CD4-positive, alpha-beta T cell treated with Interferon alpha-2 for 1 hour (primary cell): ENCODE measurements at regions not wholly inside any gene's neighbourhood (a gene's known extent, or its start where the extent isn't known, plus 50 kb on each side); places are given as distances from the start of the nearest gene placed in this dataset.
A peak's percentile ranks its signal among the peaks of the same experiment; 100 is the strongest.
"Not testable (repeated sequence)": the region's sequence is repeated elsewhere in the genome, so short reads cannot be mapped to it uniquely, and the experiment has no call there.

Experiments used
- DNase-seq, 2 donors: peaks; one replicate each; pipeline ENCODE4 v3.0.0-alpha.2; 2020 to 2022

DNA sequence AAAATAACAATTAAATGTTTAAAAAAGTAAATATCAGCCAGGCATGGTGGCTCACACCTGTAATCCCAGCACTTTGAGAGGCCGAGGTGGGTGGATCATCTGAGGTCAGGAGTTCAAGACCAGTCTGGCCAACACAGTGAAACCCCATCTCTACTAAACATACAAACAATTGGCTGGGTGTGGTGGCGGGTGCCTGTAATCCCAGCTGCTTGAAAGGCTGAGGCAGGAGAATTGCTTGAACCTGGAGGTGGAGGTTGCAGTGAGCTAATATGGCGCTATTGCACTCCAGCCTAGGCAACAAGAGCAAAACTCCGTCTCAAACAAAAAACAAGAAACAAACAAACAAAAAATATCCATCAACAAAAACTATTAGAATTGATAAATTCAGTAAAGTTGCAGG lies 77.5 kb downstream of the SNX5 start:
- not testable (repeated sequence) for DNase-seq

DNA sequence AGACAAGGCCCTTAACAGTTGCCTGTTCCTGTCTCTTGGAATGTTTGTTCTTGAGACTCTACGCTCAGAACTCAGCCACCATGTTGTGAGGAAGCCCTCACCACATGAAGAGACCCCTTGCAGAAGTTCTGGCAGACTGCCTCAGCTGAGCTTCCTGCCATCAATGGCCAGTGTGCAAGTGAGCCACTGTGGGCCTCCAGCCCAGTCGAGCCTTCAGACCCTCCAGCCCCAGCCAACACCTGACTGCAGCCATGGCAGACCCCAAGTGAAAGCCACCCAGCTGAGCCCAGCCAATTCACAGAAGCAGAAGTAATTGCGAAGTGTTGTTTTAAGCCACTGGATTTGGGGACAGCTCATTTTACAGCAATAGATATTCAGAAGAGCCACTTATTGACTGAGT lies 78.3 kb downstream of the SNX5 start:
- no peak for DNase-seq

DNA sequence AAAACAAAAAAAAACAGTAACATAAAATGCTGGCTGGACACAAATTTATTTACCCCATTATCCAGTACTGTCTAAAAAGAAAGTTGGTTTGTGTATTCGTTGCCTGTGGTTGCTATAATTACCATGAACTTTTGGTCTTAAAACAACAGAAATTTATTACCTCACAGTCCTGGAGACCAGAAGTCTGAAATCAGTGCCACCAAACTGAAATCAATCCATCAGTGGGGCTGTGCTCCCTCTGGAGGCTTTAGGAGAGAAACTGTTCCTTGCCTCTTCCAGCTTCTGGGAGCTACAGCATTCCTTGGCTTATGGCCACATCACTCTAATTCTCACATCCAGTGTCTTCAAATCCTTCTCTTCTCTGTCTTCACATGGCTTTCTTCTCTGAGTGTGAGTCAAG lies 79.4 kb downstream of the SNX5 start:
- DNase-seq: no peak

DNA sequence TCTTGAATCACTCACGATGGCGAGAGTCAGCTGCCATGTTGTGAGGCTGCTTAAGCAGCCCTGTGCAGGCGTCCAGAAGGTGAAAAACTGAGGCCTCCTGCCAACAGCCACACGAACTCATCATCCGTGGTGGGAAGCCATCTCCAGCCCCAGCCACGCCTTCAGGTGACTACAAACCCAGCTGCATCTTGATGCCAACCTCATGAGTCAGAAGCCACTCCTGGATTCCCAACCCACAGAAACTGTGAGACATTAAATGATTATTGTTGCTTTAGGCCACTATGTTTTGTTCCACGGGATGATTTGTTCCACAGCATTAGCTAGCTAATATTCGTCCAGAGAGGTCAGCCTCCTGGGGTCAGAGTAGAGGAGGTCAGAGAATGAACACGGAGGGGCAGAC lies 80.5 kb downstream of the SNX5 start:
- DNase-seq: no peak

DNA sequence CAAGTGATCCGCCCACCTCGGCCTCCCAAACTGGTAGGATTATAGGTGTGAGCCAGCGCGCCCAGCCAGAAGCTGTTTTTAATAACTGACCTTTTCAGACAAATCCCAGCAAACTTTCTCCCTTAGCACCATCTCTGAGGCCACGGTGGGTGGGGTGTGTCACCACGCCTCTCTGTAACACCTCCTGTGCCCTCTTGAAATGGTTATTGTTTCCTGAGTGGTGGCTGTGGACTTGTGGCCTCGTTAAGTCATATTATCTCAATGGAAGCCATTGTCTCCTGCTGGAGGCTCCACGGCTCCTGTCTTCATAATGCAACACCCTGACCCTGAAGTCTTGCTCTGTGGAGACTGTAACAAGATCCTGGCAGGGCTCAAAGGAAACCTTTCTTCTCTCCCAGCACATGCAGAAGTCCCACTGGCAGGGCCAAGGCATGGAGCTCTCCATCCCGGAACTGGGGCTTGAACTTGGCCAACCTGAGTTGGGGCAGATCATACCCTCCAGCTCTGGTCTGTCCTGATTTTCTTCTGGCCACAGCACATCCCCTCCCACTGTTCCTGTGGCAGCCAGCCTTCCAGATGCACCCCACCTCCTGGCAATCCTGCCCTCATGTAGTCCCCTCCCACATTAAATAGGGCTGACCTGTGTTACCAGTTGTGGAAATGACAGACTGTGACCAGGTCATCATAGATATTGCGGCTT lies 81.1 kb downstream of the SNX5 start:
- no peak for DNase-seq

DNA sequence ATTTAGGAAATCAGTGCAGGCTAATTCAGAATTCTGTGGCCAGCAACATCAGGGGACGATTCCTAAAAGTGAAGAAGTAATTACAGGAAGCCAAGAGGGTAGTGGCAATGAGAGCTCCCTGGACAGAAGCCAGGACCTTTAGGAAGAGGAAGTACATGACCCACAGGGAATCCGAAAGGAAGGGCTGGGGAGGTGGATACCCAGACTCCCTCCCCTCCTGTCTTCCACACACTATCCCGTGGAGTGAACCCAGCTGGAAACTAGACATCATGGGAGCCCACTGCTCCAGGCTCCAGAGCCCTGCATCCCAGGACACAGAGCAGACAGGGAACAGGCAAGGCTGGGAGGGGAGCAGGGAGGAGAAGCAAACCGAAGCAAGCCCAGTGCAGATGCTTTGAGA lies 83.0 kb downstream of the SNX5 start:
- DNase-seq: peak in 1 of 2 donors; percentile 24

DNA sequence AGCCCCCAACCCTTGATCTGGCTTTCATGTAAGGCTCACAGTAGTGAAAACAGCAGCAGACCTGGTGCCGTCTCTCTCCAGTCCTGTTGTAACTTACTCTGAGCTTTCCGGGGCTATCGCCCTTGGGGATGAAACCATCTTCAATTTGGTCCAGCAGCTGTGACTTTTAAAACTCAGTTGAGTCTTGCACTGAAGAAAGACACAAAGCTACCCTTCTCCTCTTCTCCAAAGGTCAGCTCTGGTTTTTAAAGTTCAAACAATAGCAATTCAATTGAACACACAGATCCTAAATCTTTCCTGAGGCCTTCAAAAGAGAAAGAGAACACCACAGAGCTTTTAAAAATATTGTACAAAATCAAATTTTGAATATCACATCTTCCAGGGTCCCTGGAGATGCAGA lies 83.5 kb downstream of the SNX5 start:
- DNase-seq: no peak

DNA sequence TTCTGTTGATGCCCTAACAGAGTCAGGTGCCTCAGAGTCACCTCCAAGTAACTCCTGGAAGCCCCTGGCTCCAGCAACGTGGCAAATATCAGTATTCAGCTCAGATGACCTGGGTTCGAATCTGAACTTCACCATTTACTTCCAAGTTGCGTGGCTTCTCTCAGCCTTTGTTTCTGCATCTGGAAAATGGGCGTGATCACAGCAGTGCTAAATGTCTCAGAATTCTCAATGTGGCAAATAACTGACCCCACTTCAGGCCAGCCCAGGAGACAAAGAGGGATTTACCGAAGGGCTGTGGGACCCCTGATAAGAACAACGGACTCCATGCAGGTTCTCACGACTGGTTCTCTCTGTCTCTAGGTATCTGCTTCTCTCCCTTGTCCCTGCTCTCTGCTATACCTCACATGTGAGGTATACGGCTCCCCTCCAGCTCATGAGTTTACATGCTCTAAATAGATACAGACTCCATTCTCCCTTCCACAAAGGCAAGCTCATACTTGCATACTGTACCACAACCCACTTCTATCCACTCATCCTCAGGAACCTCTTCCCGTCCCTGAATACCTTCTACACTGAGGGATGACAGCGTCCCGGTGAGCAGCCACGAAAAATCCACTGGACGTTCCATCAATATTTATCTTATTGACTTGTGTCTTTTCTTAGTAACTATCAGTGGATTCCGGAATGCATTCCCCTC lies 84.1 kb downstream of the SNX5 start:
- DNase-seq: no peak

DNA sequence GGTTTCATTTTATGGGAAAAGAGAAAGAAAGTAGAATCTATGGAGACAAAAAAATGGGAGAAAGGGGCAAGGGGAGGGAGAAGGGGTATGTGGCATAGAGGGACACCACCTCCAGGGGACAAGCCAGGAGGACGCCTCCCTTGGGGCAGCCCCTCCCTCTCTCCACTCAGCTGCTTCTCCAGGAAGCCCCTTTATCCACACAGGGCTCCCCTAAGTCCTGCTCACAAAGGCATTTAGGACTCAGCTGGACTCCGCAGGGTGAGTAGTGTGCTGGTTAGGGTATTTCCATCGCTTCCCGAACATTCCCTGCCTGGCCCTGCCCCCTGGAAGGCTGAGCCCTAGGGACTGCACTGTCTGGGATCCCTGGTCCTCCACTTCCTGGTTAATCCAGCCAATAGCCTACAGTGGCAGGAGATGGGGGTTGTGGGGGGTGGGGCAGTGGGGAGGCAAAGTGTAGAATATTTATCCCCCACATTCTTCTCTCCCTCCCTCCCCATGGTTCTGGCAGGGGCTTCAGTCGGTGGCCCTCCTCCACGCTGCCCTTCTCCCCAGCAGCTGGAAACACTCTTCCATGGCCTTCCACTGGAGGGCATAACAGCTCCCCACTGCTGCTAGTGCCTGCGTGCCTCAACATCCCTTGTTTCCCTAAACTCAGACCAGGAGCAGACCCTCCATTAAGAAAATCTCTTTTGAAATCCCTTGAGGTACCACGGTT lies 84.8 kb downstream of the SNX5 start:
- DNase-seq: no peak

DNA sequence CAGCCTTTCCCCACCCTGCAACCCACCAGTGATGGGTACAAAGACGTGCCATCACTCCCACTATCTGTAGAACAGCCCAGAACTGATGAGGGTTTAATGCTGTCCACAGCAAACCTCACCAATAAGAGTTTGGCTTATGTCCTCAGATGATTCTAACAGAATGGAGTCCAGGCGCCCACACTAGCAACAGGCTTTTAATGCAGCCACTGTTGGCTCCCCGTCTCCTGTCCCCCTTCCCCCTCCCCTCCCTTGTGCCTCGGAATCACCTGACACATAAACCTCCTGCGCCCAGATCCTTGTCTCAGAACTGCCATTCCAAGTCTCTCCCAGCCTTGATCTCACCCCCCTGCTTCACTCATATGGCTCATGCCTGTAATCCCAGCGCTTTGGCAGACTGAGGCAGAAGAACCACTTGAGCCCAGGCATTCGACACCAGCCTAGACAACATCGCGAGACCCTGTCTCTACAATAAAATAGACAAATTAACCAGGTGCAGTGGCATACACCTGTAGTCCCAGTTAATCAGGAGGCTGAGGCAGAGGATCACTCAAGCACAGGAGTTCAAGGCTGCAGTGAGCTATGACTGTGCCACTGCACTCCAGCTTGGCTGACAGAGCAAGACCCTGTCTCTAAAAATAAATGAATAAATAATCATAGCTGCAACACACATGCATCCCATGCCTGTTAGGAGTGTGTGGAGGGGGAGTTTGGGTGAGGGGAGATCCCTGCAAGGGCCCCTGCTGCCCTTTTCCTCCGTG lies 85.6 kb downstream of the SNX5 start:
- no peak for DNase-seq

DNA sequence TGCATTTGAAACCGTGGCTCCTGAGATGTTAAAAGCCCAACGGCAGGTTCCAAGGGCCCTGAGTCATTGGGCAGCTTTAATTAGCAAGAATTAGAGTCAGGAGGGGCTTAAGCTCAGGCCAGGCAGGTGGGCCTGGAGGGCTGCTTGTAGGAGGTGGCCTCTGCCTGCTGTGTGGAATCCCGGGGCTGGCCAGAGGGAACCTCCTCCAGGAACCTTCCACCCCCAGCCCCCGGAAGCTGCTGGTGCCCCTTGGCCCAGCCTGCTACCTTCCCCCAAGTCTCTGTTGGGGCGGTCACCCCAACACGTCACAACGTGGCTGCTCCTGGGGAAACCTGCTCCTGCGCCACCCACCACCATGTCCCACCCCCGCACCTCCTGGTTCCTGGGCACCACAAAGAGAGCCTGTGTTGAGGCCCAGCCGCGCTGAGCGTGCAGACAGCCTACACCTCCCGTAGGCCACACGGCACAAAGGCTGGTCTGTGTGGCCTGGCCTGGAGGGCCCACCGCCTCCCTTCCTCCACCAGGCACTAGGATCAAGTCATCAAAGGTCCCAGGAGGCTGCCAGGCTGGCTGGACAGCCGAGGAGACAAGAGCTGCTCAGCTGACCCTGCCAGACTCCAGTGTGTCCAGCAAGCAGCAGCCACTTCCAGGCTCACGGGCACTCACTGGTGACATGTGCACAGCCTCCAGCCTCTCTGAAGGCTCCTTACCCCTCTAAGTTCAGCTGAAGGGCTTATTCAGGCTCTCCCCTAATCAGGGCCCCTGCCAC lies 86.3 kb downstream of the SNX5 start:
- DNase-seq: no peak

DNA sequence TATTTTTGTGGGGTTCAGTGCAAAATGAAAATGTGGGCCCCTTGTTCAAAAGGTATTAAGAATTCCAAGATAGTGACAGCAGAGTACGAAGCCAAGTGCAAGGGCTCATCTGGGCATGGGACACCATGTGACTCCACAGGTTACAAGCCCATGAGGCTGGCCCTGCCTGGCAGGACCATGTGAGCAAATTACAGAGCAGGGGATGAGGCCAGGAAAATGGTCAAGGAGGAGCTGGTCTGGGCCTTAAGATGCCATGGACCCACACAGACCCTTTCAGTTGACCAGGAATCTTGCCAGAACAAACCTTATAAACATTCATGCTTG lies 86.9 kb downstream of the SNX5 start:
- no peak for DNase-seq

DNA sequence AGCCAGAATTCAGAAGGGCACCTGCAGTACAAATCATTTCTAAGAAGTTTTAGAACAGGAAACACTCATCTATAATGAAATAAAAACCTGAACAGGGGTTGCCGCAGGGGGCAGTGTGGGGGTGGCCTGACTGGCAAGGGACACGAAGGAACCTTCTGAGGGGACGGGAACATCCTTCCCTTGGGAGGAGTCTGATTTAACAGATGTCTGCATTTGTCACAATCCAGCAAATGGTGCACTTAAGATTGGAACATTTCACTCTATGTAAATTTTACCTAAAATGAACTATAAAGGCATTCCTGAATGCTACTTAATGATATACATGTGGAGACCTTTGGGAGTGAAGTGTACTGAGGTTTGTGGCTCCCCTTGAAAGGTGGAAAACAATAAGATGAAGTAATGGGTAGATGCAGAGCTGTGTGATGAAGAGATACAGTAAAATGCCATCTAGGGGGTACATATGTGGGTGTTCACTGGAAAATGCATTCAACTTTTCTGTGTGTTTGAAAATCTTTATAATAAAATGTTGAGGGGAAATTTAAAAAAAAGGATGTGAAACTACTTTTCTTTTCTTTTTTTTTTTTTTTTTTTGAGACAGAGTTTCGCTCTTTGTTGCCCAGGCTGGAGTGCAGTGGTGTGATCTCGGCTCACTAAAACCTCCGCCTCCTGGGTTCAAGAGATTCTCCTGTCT lies 89.5 kb downstream of the SNX5 start:
- DNase-seq: no peak

DNA sequence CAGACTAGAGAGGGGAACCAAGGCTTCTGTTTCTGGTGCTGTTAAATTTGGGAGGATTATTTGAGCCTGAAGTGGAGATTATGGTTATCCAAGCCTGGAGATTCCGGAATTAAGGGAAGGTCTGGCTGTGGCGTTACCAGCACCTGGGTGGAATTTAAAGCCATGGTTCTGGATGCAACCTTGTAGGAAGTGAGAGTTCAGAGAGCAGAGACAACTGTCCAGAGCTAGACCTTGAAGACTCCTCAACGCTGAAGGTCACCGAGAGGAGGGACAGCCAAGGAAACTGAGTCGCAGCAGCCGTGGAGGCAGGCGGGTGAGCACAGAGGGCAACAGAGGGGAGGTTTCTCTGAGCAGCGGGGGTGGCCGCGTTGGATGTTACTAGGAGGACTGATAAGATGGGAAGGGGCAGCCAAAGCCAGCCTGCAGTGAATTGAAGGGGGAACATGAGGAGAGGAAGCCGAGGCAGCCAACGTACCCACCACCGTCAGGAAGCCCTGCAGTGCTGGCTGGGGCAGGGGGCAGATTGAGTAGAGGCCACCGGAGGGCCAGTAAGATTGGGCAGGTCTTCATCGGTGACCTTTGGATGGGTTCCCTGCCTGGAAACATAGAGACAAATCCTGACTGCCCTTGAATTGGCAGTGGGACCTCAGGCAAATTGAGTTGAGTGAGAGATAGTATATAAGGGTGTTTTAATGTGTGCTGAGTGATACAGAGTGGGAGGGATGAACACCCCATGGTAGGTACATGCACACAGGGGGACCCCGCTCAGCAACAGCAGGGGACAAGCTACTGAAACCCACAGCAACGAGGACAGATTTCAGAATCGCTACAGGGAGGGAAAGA lies 90.3 kb downstream of the SNX5 start:
- no peak for DNase-seq

DNA sequence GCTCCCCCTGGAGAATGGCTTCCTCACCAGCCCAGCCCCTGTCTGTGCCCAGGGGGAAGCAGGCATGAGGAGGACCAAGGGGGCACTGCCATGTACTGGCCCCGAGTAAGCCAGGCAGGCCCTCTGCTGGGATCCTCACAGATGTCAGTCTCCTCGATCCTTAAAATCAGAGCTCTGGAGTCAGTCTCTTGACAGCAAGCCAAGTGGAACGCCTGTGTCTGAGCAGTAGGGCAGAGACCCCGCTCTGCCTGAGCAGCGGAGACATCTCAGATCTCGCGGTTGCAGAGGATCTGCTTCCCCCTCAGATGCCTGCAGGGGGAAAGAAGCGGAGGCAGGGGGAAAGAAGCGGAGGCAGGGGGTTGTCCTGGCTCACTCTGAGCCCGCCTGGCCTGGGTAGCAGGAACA lies 92.6 kb downstream of the SNX5 start:
- DNase-seq: no peak

DNA sequence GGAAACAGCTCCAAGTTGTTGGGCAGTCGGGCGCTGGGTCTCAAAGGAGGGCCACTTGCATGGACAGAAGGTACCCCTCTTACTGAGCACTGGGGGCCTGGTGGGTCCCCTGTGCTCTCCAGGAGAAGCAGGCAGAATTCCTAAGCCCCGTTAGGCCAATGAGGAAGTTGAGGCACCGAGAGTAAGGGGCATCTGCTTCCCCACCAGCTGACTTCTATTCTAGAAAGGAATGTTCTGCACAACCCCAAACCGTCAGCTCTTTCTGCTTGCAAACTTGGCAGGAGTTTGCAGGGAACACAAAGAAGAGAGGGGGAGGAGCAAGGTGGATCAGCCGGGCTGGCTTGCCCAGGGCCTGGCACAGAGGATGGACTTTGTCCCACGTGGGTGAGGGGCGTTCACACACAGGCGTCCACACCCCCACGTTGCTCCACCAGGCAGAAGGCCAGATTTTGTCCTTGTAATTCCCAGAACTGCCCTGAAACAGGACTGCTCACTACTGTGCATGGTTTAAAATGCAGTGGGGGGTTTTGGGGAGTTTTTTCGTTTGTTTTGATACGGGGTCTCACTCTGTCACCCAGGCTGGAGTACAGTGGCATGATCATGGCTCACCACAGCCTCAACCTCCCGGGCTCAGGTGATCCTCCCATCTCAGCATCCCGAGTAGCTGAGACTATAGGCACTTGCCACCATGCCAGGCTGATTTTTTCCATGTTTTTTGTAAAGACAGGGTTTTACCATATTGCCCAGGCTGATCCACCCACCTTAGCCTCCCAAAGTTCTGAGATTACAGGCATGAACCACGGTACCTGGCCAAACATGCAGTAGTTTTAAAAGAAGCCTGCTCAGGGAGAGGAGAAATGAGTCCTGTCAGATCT lies 93.3 kb downstream of the SNX5 start:
- no peak for DNase-seq

DNA sequence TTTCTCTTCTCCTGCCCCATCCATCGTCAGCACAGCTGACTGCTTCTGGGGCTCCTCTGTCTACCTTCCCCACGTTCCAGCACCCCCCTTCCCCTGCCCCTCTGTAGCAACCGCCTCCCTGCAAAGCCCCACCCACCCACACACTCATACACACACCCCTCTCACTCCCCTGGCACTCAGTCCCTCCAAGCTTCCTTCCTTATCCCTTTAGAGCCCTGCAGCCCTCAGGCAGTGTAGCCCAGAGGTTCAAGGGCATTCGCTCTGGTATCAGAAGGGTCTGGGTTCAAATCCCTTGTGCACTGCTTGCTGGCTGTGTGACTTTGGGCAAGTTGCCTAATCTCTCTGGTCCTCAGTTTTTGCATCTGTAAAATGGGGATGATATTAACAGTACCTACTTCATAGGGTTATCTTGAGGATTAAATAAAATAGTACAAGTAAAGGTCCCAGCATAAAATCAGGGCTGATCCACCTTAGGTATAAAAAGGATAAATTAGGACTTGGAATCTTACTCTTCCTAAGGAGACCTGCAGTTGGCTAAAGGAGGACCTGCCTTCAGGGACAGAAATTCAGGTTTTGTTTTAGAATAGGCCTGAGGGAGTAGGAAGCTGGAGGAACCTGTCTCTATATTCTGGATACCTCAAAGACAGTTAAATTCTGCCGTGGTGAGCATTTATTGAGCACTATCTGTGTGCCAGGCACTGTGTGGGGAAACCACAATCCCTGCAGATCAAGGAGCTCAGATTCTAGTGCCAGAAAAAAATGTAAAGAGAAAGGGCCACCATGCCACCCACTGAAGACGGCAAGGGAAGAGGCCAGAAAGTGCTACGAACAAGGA lies 94.1 kb downstream of the SNX5 start:
- DNase-seq: no peak

DNA sequence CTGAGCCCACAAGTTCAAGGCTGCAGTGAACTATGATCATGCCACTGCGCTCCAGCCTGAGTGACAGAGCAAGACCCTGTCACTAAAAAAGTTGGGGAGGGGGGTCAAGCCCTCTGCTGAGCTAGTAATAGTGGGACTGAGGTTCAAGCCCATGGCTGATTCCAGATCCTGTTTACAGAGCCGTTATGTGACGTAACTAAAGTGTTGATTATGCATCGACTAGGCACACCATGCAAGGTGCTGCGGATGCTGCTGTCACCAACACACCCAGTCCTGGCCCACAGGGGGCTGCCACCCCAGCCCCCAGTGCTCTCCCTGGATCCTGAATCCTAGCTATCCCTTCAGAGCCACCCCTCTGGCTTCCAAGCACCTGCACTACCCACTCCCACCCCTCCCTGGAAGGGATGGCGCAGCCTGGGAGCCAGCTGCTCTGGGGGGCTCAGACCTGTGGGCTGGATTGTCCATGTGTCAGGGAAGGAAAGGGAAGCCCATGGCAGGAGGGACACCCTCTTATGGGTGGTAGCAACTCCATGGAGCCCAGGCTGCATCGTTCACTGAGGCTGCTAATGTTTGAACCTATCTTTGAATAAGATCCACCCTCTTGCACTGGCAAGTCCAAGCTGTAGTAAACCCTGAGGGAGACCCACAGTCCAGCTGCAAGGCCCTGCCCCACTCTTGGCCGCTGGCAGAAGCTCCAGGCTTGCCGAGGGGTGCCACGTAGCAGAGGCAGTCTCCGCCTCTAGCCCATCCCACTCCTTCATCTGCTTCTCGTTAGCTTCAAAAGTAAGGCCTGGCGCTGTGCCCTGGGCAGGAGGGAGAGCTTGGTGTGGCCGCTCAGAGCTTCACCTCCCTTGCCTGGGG lies 95.0 kb downstream of the SNX5 start:
- DNase-seq: no peak
